ENCODE measurements at regions not wholly inside any gene's neighbourhood (a gene's known extent, or its start where the extent isn't known, plus 50 kb on each side); places are given as distances from the start of the nearest gene placed in this dataset.

DNA sequence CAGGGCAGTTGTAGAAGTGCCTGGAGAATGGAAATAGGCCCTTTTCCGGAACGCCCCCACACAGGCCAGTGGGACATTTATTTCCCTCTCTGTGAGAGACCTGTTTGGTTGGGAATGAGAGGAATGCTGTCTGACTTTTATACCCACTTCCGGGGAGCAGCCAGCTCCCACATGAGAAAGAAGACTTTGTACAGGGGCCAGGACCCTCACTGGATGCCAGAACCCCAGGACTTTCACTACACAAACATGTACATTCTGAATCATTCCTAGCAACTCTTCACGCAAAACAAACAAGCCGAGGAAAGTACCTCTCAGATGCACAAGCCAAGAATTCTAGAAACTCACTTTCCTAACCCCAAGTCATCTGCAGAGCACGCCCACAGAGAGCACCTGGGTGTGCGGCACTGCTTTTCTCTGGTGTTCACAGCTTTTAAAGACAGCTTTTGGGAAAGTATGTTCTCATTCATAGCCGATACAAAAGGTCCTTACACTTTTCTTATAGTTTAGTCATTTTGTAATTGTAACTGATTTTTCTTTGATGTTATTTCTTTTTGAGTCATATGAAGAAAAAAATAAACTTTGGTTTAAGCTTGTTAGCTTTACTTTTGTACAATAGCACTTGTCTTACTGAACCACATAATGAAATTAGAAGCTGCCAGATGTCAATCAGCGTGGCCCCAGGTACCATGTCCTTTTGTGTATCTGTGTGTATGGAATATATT, 856.1 kb upstream of the ID2 start:
- no peak for DNase-seq

- no peak for DNase-seq
These were observed 855.2 kb upstream of the ID2 start for GRCh38 chr2:7826656-7827055.

DNA sequence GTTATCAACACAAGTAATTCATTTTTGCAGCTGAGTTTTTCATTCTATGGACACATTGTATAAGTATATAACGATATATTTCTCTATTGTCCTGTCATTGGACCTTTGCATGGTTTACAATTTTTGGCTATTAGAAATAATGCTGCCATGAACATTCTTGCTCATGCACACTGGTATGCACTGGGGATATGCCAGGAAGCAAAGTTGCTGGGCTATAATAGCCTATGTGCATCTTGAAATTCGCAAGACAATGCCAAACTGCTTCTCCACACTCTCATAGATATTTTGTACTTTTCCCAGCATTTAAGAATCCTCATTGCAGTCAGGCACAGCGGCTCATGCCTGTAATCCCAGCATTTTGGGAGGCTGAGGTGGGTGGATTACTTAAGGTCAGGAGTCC, 852.6 kb upstream of the ID2 start:
- DNase-seq, result no peak

DNA sequence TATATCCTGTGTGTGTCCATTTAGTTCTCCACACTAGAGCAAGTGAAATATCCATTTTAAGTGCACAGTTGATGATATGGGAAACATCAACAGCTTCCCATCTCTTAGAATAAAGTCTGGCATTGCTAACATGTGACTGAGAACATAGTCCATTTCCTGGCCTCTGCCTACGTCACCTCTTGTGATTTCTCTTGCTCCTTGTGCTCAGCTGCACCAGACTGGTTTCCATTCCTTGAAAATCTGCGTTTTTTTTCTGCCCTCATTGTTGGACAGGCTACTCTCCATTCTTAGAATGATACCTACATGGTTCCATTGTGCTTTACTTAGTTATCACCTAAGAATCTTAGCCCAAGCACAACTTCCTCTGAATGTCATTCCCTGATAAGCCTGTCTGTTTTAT, 851.2 kb upstream of the ID2 start:
- no peak for DNase-seq

DNA sequence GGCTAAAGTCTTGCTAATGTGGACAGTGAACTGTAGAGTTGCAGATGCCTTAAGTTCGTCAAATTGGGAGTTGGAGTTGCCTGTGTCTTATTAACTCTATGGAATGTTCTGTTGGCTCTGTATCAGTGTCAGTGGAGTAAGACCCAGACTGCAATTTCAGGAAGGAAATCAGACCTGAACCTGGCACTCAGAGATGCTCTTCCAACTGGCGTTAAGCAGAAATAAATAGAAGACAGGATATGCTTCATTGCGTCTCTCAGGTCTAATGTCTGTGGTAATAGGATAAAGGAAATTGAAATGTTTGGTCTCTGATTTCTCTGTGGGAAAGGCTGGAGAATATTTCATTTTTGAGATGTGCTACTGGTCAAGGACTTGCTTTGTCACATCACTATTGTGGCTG, 846.7 kb upstream of the ID2 start:
- DNase-seq, result no peak

GRCh38 chr2:7835693-7836680, 845.9 kb upstream of the ID2 start:
- DNase-seq, result no peak

GRCh38 chr2:7837237-7837760, 844.6 kb upstream of the ID2 start:
- DNase-seq, result no peak

DNA sequence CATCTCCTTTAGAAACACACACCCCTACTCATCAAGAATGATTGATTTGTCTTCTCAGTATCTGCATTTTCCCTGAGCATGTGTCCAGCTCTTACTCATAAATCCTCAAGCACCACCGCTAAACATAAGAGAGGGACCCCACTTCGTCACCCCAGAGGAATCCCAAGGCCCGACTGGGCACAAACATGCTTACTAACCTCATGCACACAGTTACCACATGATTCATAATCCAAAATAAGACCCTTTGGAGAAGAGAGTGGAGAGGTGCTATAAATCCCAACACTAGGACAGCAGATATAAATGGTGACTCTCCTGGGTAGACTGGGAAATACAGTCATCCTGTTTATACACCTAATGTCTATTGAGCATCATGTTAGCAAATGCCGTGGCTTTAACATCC, 843.2 kb upstream of the ID2 start:
- no peak for DNase-seq

- DNase-seq, result no peak
These were observed 841.0 kb upstream of the ID2 start for GRCh38 chr2:7840651-7841380.

- no peak for DNase-seq
These were observed 840.1 kb upstream of the ID2 start for GRCh38 chr2:7841751-7842150.

DNA sequence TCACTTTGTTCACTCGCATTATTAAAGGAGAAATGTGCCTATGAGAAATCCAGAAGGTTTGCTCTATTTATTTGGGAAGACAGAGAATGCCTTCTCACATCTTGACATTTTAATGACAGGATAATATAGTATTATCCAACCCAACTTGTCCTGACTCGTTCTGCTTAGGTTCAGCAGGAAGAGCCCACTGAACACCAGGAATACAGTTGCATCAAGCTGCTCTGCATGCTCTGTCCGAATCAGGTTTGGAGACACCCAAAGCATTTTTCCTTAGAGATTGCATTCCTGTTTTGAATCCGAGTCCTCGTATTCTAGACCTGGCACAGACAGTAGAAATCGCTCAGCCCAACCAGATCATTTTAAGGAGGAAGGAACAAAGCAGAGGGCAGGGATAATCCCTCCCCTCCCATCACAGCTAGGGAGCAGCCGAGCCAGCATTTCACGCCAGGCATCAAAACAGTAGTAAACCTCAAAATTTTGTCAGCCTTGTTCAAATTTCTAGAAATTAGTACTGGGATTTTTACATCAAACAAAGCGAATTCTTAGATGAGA, 837.4 kb upstream of the ID2 start:
- DNase-seq, result no peak

- DNase-seq, result no peak
These were observed 836.5 kb upstream of the ID2 start for GRCh38 chr2:7845332-7845731.

GRCh38 chr2:7846607-7847006, 835.2 kb upstream of the ID2 start:
- no peak for DNase-seq

DNA sequence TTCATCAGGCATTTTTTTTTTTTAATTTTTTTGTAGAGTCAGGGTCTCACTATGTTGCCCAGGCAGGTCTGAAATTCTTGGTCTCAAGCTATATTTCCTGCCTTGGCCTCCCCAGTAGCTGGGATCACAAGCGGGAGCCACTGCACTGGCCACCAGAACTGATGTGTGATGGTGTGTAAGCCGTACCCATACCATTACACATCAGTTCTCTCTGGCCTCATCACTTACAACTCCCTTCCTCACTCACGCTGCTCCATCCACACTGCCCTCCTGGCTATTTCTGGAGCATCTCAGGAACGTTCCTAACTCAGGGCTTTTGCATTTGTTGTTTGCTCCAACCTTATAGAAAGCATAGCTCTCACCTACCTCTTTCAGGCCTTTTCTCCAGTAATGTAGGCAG, 834.5 kb upstream of the ID2 start:
- DNase-seq, result no peak

GRCh38 chr2:7849027-7849426, 832.8 kb upstream of the ID2 start:
- no peak for DNase-seq

GRCh38 chr2:7849531-7849930, 832.3 kb upstream of the ID2 start:
- no peak for DNase-seq

- DNase-seq, result no peak
These were observed 829.3 kb upstream of the ID2 start for GRCh38 chr2:7852546-7852945.

DNA sequence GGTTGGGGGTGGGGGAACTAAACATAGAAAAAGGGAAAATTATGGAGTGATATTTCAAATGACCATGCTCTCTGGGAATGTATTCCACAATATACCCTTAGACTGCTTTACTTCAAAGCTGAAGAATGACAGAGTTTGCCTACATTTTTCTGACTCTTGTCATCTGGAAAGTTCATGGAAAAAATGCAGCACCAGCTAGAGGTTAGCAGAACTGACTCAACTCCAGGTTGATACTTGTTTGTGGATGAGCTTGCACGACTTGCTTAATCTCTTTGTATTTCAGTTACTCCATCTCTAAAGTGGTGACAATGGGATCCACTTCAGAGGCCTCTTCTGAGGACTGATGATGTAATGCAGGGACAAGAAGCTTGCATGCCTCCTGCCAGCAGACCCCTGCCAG, 824.0 kb upstream of the ID2 start:
- no peak for DNase-seq

GRCh38 chr2:7858624-7859023, 823.2 kb upstream of the ID2 start:
- no peak for DNase-seq

DNA sequence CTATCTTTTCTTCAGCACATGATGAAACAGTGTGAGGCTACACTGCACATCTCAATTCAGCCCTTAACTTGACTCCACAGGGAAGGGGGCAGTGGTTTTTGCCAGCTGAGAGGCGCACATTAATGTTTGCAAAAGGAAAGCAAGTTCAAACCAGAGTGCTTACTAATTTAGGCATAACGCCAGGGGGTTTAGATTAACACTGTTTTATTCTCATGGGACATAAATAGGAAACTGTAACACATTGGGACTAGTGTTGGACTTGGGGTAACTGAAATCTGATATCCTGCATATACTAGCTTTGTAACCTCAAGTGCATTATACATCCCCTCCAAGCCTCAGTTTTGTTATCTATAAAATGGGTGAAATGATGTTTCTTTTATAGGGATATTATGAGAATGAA, 821.2 kb upstream of the ID2 start:
- DNase-seq, result no peak

DNA sequence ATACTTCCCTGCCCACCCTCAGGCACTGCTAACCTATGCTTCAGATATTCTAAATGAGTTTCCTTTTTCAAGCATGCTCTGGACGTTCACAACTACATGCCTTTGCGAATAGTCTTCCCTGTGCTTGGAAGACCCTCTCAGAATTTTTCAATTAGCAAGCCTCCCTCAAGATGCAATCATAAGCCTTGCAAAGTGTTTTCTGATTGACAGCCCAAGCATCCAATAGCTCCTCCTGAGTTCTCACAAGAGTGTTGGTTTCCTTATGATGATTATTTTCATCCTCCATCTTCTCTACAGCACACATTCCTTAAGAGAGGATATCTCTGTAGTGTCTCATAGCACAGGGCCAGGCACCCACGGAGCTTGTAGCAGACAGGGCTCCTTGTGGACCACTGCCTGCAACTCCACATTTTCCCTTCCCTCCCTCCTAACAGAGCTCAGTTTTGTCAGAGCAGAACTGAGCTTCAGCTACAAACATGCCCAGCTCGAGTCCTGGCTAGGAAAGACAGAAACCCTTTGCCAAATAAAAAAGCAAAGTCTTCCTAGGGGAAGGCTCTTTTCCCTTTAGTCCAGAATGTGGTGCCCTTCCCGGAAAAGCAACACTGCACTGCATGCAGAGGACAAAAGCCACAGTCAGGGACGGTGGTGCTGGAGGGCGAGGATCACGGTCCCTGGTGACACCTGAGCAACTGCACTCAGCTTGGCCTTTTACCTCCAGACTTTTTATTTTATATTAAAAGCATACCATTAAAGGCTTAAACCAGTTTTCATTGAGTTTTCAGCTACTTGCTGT, 819.8 kb upstream of the ID2 start:
- no peak for DNase-seq

- no peak for DNase-seq
These were observed 815.8 kb upstream of the ID2 start for GRCh38 chr2:7866104-7866503.
